ENCODE measurements at regions not wholly inside any gene's neighbourhood (a gene's known extent, or its start where the extent isn't known, plus 50 kb on each side); places are given as distances from the start of the nearest gene placed in this dataset.

- DNase-seq (ENCODE audit: low read depth in 6 of 9, low spot score in 9 of 9), result no peak
- Histone ChIP-seq H3K36me3 (ENCODE audit: control insufficient read depth in 2 of 2, insufficient read depth in 2 of 2, low read length in 1 of 2) (no peaks in the 10 kb centered on the region), H3K27ac (ENCODE audit: low read depth in 1 of 2, low read length in 1 of 2) (no peak overlapping the region), H3K4me1 (ENCODE audit: control insufficient read depth in 2 of 2, insufficient read depth in 2 of 2, low read length in 2 of 2) (no peaks in the 10 kb centered on the region), H3K9me3 (ENCODE audit: control insufficient read depth in 2 of 2, insufficient read depth in 1 of 2, low read length in 1 of 2) (no peaks in the 10 kb centered on the region), H3K27me3 (ENCODE audit: control insufficient read depth in 2 of 2, insufficient read depth in 1 of 2, low read length in 1 of 2) (no peaks in the 10 kb centered on the region), H3K4me3 (ENCODE audit: low read length in 2 of 2) (no peak overlapping the region)
- 92% methylated on average over 2 of the region's 2 CpGs for WGBS
These were observed 942.6 kb downstream of the KCNJ2 start for GRCh38 chr17:71111934-71112333.

- Histone ChIP-seq H3K36me3 (ENCODE audit: control insufficient read depth in 2 of 2, insufficient read depth in 2 of 2, low read length in 1 of 2) (no peaks in the 10 kb centered on the region), H3K27me3 (ENCODE audit: control insufficient read depth in 2 of 2, insufficient read depth in 1 of 2, low read length in 1 of 2) (no peaks in the 10 kb centered on the region), H3K4me1 (ENCODE audit: control insufficient read depth in 2 of 2, insufficient read depth in 2 of 2, low read length in 2 of 2) (no peaks in the 10 kb centered on the region), H3K4me3 (ENCODE audit: low read length in 2 of 2) (no peak overlapping the region), H3K27ac (ENCODE audit: low read depth in 1 of 2, low read length in 1 of 2) (no peak overlapping the region), H3K9me3 (ENCODE audit: control insufficient read depth in 2 of 2, insufficient read depth in 1 of 2, low read length in 1 of 2) (no peaks in the 10 kb centered on the region)
- 73% methylated on average over 4 of the region's 4 CpGs for WGBS
- DNase-seq (ENCODE audit: low read depth in 6 of 9, low spot score in 9 of 9), result no peak
These were observed 944.0 kb downstream of the KCNJ2 start for GRCh38 chr17:71113347-71113746.

- no peaks in the 10 kb centered on the region for H3K4me1 ChIP-seq (ENCODE audit: control insufficient read depth in 2 of 2, insufficient read depth in 2 of 2, low read length in 2 of 2)
- no peaks in the 10 kb centered on the region for H3K9me3 ChIP-seq (ENCODE audit: control insufficient read depth in 2 of 2, insufficient read depth in 1 of 2, low read length in 1 of 2)
- DNase-seq (ENCODE audit: low read depth in 6 of 9, low spot score in 9 of 9), result no peak
- H3K36me3 ChIP-seq (ENCODE audit: control insufficient read depth in 2 of 2, insufficient read depth in 2 of 2, low read length in 1 of 2), result no peaks in the 10 kb centered on the region
- H3K27ac ChIP-seq (ENCODE audit: low read depth in 1 of 2, low read length in 1 of 2), result no peak overlapping the region
- 88% methylated on average over 7 of the region's 7 CpGs for WGBS
- no peaks in the 10 kb centered on the region for H3K27me3 ChIP-seq (ENCODE audit: control insufficient read depth in 2 of 2, insufficient read depth in 1 of 2, low read length in 1 of 2)
- H3K4me3 ChIP-seq (ENCODE audit: low read length in 2 of 2), result no peak overlapping the region
These were observed 945.8 kb downstream of the KCNJ2 start for GRCh38 chr17:71114911-71115668.

GRCh38 chr17:71115669-71115972, 946.3 kb downstream of the KCNJ2 start:
- Histone ChIP-seq H3K4me1 (ENCODE audit: control insufficient read depth in 2 of 2, insufficient read depth in 2 of 2, low read length in 2 of 2) (no peaks in the 10 kb centered on the region), H3K27me3 (ENCODE audit: control insufficient read depth in 2 of 2, insufficient read depth in 1 of 2, low read length in 1 of 2) (no peaks in the 10 kb centered on the region), H3K36me3 (ENCODE audit: control insufficient read depth in 2 of 2, insufficient read depth in 2 of 2, low read length in 1 of 2) (no peaks in the 10 kb centered on the region), H3K9me3 (ENCODE audit: control insufficient read depth in 2 of 2, insufficient read depth in 1 of 2, low read length in 1 of 2) (no peaks in the 10 kb centered on the region), H3K27ac (ENCODE audit: low read depth in 1 of 2, low read length in 1 of 2) (no peak overlapping the region), H3K4me3 (ENCODE audit: low read length in 2 of 2) (no peak overlapping the region)
- no peak for DNase-seq (ENCODE audit: low read depth in 6 of 9, low spot score in 9 of 9)
- 92% methylated on average over 4 of the region's 4 CpGs for WGBS

DNA sequence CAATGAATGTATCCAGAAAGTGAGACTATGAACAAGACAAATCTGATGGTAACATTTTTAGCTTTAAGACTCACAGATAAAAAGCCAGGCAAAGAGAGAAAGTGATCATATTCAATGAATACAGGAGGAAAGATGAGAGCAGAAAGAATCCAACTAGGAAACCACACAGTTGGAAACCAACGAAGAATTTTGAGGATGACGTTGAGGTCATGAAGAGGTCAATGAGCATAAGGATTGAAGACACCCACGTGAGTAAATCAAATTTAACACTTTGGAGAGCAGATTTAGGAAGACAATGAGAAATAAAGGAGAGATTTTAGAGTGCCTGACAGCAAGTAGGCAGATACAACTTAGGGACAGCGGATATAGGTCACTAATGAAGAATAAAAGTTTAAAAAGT, 948.1 kb downstream of the KCNJ2 start:
- no peak for DNase-seq (ENCODE audit: low read depth in 6 of 9, low spot score in 9 of 9)
- Histone ChIP-seq H3K9me3 (ENCODE audit: control insufficient read depth in 2 of 2, insufficient read depth in 1 of 2, low read length in 1 of 2) (no peaks in the 10 kb centered on the region), H3K4me1 (ENCODE audit: control insufficient read depth in 2 of 2, insufficient read depth in 2 of 2, low read length in 2 of 2) (no peaks in the 10 kb centered on the region), H3K27ac (ENCODE audit: low read depth in 1 of 2, low read length in 1 of 2) (no peak overlapping the region), H3K27me3 (ENCODE audit: control insufficient read depth in 2 of 2, insufficient read depth in 1 of 2, low read length in 1 of 2) (no peaks in the 10 kb centered on the region), H3K4me3 (ENCODE audit: low read length in 2 of 2) (no peak overlapping the region), H3K36me3 (ENCODE audit: control insufficient read depth in 2 of 2, insufficient read depth in 2 of 2, low read length in 1 of 2) (no peaks in the 10 kb centered on the region)
- WGBS, result 57% methylated on average over 4 of the region's 4 CpGs

- no peaks in the 10 kb centered on the region for H3K36me3 ChIP-seq (ENCODE audit: control insufficient read depth in 2 of 2, insufficient read depth in 2 of 2, low read length in 1 of 2)
- H3K27me3 ChIP-seq (ENCODE audit: control insufficient read depth in 2 of 2, insufficient read depth in 1 of 2, low read length in 1 of 2), result no peaks in the 10 kb centered on the region
- H3K4me3 ChIP-seq (ENCODE audit: low read length in 2 of 2), result no peak overlapping the region
- no peaks in the 10 kb centered on the region for H3K4me1 ChIP-seq (ENCODE audit: control insufficient read depth in 2 of 2, insufficient read depth in 2 of 2, low read length in 2 of 2)
- WGBS, result 86% methylated on average over 4 of the region's 4 CpGs
- DNase-seq (ENCODE audit: low read depth in 6 of 9, low spot score in 9 of 9), result no peak
- H3K9me3 ChIP-seq (ENCODE audit: control insufficient read depth in 2 of 2, insufficient read depth in 1 of 2, low read length in 1 of 2), result no peaks in the 10 kb centered on the region
- H3K27ac ChIP-seq (ENCODE audit: low read depth in 1 of 2, low read length in 1 of 2), result no peak overlapping the region
These were observed 948.7 kb downstream of the KCNJ2 start for GRCh38 chr17:71118039-71118438.

DNA sequence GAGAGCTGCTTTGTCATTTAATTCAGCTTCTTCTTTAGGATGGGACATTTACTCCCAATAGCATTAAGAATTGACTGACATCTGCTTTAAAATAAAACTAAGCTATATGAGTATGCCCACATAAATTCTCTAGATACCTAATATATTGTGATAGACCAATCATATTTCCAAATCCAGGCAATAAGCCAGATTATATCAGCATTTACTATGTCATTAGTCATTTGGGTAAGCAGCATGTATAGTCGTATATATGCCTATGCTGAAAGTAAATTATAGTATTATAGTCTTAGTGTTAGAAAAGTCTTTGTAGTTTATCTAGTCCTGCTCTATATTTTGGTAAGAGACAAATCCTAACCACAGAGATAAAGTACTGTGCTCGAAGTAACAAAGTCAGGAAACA, 958.1 kb downstream of the KCNJ2 start:
- H3K9me3 ChIP-seq (ENCODE audit: control insufficient read depth in 2 of 2, insufficient read depth in 1 of 2, low read length in 1 of 2), result no peaks in the 10 kb centered on the region
- WGBS, result 90% methylated on average over 2 of the region's 2 CpGs

DNA sequence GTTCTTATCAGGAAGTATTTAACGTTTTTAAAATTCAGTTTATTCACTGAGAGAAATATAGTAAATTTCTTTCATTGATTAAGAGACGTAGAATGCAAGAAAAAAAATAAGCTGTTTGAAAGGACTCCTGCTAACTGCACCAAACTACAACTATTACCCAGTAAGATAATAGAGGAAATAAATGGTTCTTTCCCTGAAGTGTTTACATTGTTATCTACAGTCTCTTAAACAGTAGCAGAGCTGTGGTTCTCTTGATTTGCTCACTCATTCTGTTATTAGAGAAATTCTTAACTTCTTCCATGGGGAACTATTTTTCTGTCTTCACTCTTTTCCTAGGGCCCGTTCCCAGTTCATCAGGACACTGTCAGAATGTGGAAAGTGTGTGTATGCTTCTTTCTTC, 973.0 kb downstream of the KCNJ2 start:
- no peak for DNase-seq (ENCODE audit: low read depth in 6 of 9, low spot score in 9 of 9)
- no peaks in the 10 kb centered on the region for H3K36me3 ChIP-seq (ENCODE audit: control insufficient read depth in 2 of 2, insufficient read depth in 2 of 2, low read length in 1 of 2)
- no peak overlapping the region for H3K4me3 ChIP-seq (ENCODE audit: low read length in 2 of 2)
- H3K4me1 ChIP-seq (ENCODE audit: control insufficient read depth in 2 of 2, insufficient read depth in 2 of 2, low read length in 2 of 2), result no peaks in the 10 kb centered on the region
- H3K9me3 ChIP-seq (ENCODE audit: control insufficient read depth in 2 of 2, insufficient read depth in 1 of 2, low read length in 1 of 2), result peaks cover 0 to 2% of the 10 kb centered on the region in 2 donors
- H3K27ac ChIP-seq (ENCODE audit: low read depth in 1 of 2, low read length in 1 of 2), result no peak overlapping the region
- WGBS, result 70% methylated on average over 3 of the region's 3 CpGs
- no peaks in the 10 kb centered on the region for H3K27me3 ChIP-seq (ENCODE audit: control insufficient read depth in 2 of 2, insufficient read depth in 1 of 2, low read length in 1 of 2)

More for the DNA sequence above, 958.1 kb downstream of the KCNJ2 start:
- H3K27me3 ChIP-seq (ENCODE audit: control insufficient read depth in 2 of 2, insufficient read depth in 1 of 2, low read length in 1 of 2), result no peaks in the 10 kb centered on the region
- DNase-seq (ENCODE audit: low read depth in 6 of 9, low spot score in 9 of 9), result no peak
- H3K36me3 ChIP-seq (ENCODE audit: control insufficient read depth in 2 of 2, insufficient read depth in 2 of 2, low read length in 1 of 2), result no peaks in the 10 kb centered on the region
- no peak overlapping the region for H3K4me3 ChIP-seq (ENCODE audit: low read length in 2 of 2)
- no peaks in the 10 kb centered on the region for H3K4me1 ChIP-seq (ENCODE audit: control insufficient read depth in 2 of 2, insufficient read depth in 2 of 2, low read length in 2 of 2)
- H3K27ac ChIP-seq (ENCODE audit: low read depth in 1 of 2, low read length in 1 of 2), result no peak overlapping the region

- DNase-seq (ENCODE audit: low read depth in 6 of 9, low spot score in 9 of 9), result no peak
- Histone ChIP-seq H3K27ac (ENCODE audit: low read depth in 1 of 2, low read length in 1 of 2) (no peak overlapping the region), H3K9me3 (ENCODE audit: control insufficient read depth in 2 of 2, insufficient read depth in 1 of 2, low read length in 1 of 2) (no peaks in the 10 kb centered on the region), H3K4me3 (ENCODE audit: low read length in 2 of 2) (no peak overlapping the region), H3K4me1 (ENCODE audit: control insufficient read depth in 2 of 2, insufficient read depth in 2 of 2, low read length in 2 of 2) (no peaks in the 10 kb centered on the region), H3K36me3 (ENCODE audit: control insufficient read depth in 2 of 2, insufficient read depth in 2 of 2, low read length in 1 of 2) (no peaks in the 10 kb centered on the region), H3K27me3 (ENCODE audit: control insufficient read depth in 2 of 2, insufficient read depth in 1 of 2, low read length in 1 of 2) (no peaks in the 10 kb centered on the region)
- 96% methylated on average over 3 of the region's 3 CpGs for WGBS
These were observed 975.3 kb upstream of the SOX9 start for GRCh38 chr17:71145486-71145885.
